ENCODE measurements at regions not wholly inside any gene's neighbourhood (a gene's known extent, or its start where the extent isn't known, plus 50 kb on each side); places are given as distances from the start of the nearest gene placed in this dataset.

- DNase-seq = no peak
Measured at GRCh38 chr7:18370633-18371032, 124.9 kb upstream of the HDAC9 start.

- DNase-seq = no peak
Measured at GRCh38 chr7:18378989-18379605, 116.5 kb upstream of the HDAC9 start.

DNA sequence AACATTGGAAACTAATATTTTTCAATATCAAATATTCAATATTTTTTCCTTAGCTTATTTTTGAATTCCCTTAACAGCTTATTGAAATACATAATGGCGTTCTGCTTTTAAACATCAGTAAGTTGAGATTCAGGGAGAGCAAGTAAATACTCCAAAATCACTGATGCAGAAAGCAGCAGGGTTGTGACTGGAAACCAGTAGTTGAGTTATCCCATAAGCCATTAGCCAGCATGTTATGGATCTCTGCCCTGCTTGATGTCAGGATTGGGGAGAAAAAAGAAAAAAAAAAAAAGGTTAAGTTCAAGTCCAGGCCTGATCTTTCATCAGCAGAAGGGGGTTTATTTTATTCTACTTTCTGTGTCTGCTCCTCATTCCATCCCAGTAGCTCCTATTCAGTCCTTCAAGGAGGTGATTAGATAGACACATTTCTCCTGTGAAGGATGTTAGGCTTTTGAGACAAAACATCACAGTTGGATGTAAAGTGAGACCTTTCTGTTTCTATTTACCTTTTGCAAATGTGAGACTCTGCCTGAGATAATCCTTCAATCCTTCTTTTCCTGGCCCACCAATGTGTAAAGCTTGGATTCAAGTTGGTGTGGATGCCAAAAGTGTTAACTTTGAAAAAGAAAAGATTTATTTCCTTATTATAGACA lies 110.9 kb upstream of the HDAC9 start:
- DNase-seq = no peak

- no peak for DNase-seq
Measured at GRCh38 chr7:18386607-18387006, 108.9 kb upstream of the HDAC9 start.

DNA sequence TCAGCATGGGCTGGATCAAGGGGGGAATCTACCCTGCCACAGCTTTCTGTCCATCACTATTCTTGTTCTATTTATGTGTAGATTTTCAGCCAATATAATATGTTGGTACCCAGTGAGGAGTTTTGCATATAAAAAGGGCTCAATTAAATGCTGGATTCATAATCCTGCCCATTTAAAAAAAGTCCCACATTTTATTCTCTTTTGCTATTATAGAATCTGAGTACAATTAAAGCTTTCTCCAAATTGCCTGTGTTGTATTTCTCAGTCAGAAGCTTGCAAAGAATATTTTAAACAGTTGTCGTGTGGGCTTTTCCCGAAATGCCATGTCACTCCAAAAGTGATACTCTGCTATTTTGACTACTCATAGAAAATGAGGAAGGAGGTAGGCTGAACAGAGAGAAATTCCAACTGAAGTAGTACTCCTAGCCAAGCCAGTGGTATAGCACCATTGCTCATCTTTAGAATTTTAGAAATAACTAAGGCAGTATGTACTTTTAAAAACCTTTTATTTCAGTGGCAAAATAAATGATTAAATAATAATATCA lies 108.3 kb upstream of the HDAC9 start:
- DNase-seq = no peak

GRCh38 chr7:18390535-18390907 lies 105.0 kb upstream of the HDAC9 start:
- no peak for DNase-seq

GRCh38 chr7:18393465-18394118 lies 102.0 kb upstream of the HDAC9 start:
- DNase-seq = no peak

- no peak for DNase-seq
Measured at GRCh38 chr7:18395868-18396267, 99.7 kb upstream of the HDAC9 start.

GRCh38 chr7:18396953-18397352 lies 98.6 kb upstream of the HDAC9 start:
- DNase-seq = no peak

DNA sequence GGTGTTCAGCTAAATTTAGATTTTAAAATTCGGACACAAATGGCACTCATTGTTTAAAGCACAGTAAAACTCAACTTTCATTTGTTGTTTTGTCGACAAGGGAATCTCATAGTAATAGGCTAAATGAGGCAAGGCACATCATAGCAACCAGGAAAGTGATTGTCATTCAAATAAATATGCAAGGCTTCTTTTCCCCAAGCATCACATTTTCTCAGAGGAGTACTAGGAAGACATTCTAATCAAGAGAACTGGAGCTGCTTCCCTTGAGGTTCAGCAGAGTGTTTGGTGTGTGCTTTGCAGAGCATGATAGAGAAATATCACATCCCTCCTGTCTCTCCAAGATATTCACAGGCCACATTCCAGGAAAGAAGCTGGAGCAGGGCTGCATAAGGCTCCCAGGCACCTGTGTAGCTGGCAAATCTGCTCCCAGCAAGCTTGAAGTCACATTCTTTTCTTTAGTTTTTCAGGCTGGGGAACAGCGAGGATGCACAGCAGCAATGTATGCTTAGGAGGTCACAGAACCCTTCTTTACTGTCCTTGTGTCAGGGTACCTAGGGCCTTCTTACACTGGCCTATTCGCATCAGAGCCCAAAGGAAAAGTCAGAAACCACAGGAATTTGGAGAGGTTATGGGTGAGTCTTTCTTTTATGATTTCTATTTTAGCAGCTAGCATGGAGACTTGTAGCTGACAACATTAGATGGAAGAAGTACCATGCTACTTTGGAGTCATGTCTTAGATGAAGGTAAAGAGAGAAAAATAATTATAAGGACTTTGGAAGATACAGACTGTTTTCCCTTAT lies 95.9 kb upstream of the HDAC9 start:
- no peak for DNase-seq

DNA sequence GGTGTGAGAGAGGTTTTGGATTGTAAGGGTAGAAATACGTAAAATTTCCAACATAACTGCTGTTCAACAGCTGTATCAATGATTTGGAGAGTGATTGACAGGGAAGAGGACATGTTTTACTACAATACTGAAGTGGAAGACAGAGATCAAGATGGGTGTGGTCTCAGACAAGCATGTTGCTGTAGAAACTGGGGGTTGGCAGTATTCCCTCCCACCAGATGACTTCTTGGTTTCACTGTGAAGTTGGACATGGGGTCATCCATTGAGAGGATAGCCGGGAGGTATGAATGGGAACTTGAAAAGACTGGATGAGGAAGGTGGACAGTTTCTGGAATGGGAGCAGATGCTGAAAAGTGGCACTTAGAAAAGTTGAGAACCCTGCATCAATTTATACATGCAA lies 95.3 kb upstream of the HDAC9 start:
- no peak for DNase-seq

- DNase-seq = no peak
Measured at GRCh38 chr7:18400726-18401125, 94.8 kb upstream of the HDAC9 start.

DNA sequence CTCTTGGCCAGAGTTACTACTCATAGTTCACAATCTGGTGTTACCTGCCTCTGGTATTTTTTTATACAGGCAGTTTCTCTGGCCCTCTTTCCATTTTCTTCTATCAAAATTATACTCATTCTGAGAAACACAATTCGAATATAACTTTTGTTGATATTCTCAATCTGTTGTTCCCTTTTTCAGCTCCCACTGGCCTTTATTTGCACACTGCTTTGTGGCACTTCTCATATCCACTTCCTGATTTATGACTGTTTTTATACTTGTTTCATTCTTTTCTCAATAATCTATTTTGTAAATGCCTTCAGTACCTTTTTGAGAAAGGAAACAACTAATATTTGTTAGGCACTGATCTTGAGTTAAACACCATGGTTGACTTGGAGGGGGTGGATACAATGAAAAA lies 93.8 kb upstream of the HDAC9 start:
- DNase-seq = no peak

DNA sequence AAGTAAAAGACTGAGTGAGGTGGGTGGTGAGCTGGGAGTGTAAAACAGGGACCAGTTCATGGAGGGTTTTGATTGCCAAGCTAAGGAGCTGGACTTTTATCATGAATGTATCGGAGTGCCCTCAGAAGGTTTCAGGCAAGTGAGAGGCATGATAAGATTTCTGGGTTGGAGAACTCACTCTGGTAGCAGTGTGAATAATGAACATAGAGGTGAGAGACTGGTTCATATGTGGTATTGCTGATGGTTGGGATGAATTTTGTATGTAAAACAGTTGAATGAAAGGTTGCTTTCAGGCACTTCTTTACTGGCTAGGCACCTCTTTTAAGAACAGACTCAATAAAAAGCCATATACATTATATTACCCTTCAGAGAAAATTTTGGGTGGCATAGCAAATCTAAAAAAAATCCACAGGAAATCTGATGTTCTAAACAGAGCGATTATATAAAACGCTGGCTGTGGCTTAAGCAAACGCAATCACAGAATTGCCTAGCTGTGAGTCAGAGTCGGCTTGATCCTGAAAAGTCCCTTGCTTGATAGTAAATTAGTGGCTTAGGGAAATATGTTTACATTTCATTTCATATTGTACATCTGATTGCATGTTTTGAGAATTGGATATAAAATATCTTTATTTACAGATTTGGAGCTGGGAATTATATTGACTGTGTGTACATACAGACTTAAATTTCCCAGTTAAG lies 92.9 kb upstream of the HDAC9 start:
- no peak for DNase-seq

DNA sequence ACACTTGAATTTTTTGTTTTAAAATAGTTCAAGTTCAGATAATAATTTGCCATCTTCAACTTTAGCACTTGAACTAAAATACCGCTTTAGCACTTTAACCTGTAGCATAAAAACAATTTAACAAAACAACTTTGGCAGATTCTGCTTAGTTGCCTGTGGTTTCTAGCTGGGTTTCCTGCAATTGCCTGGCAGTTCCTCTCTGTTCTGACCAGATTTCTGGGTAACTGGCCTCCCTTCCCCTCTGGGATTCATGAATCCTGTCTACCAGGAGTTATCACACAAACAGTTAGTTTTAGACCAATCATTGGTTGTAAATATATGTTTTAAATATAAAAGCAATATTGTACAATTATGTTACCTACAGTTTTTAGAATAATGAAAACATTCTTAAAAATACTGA lies 89.8 kb upstream of the HDAC9 start:
- DNase-seq = no peak

- no peak for DNase-seq
Measured at GRCh38 chr7:18407385-18407784, 88.2 kb upstream of the HDAC9 start.

DNA sequence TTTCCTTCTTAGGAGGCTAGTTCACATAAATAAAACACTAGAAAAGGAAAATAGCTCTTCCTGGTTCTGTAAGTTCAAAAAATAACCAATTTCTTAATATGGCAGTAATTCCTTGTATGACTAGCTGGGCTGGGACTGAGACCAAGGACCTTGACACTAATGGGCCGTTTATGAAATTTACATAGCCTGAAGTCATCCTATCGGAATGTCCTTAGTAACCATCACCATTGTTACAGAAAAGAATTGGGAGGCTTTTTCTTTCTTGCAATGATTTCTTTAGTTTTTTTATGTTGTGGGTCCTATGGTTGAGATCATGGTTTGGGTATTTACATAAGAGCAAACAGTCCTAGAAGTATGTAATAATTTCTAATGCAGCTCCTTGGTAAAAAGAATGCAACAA lies 87.1 kb upstream of the HDAC9 start:
- no peak for DNase-seq

DNA sequence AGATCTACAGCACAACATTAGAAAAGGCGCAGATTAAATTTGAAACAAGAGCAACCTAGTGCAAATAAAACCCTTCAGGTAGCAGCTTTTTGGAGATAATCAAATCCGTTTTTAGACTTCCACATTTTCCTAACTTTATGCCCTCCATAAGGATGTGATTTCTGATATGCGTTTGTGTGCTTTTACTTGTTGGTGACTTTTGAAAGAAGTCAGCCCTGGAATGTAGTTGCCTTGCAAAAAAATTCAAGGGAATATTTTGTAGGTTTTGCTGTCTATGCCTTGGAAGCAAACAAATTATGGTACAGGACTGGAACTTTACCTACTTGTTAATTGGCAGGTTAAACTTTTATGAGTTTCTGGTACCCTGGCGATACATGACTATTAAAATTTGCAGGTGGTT lies 86.7 kb upstream of the HDAC9 start:
- DNase-seq = no peak

- no peak for DNase-seq
Measured at GRCh38 chr7:18413447-18413846, 82.1 kb upstream of the HDAC9 start.

DNA sequence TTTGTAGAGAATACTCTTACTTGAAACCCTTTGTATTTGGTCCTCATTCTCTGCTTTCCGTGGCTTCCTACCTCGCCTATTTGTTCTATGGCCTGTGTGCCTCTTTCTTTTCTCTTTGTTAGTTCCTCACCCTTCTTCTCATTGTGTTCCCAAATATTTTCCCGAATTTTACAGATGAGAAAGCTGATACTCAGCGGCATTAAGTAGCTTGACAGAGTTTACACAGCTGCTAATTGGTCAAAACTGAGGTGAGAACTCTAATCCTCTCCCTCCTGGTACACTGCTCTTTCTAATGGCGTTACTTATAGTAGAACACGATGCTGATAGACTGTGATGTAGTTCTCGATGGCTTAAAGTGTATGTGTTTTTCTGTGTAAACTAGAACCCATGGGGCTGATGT lies 80.7 kb upstream of the HDAC9 start:
- DNase-seq = no peak

- no peak for DNase-seq
Measured at GRCh38 chr7:18416988-18417387, 78.6 kb upstream of the HDAC9 start.

- DNase-seq = no peak
Measured at GRCh38 chr7:18419456-18419855, 76.1 kb upstream of the HDAC9 start.

DNA sequence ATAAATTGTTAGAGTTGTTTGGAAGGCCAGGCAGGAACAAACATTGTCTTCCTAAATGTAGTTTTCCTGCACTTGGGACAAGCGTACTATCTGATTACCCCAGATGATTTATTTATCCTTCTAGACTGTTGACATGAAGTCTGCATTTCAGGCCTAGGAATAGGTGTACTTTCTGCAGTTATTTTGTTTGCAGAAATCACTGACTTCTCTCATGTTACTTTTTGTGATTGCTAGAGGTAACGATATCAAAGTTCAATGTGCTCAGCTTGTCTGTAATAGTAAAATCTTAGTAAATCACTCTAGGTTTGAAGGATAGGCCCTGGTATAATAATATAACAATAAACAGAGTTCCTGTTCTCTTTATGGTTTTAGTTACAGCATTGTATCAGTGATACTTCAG lies 75.4 kb upstream of the HDAC9 start:
- no peak for DNase-seq
